Suprapubic skin (tissue), 4 donors: ENCODE measurements at regions not wholly inside any gene's neighbourhood (a gene's known extent, or its start where the extent isn't known, plus 50 kb on each side); places are given as distances from the start of the nearest gene placed in this dataset.

Experiments used
- CTCF ChIP-seq, 2 donors: fragments of 200-600 bp in 1 of 2; fragments of 450-650 bp in 1 of 2; sonication (generic) in 1 of 2; IDR thresholded peaks; one replicate each; pipeline ENCODE4 v1.5.1; 2016 to 2019; ENCODE audit warnings: antibody characterized with exemption in 2 of 2, mild to moderate bottlenecking in 1 of 2, moderate library complexity in 1 of 2
- EP300 ChIP-seq: sonication (generic); formaldehyde crosslinking; IDR thresholded peaks from one replicate; pipeline ENCODE4 v1.6.1; 2017; ENCODE audit warnings: antibody characterized with exemption
- POLR2A ChIP-seq, 2 donors: fragments of 450-650 bp; IDR thresholded peaks; one replicate each; pipeline ENCODE4 v1.6.1; 2017; ENCODE audit warnings: antibody characterized with exemption in 2 of 2, mild to moderate bottlenecking in 2 of 2, moderate library complexity in 2 of 2
- POLR2AphosphoS5 ChIP-seq, 3 donors: sonication (generic); formaldehyde crosslinking; IDR thresholded peaks; one replicate each; pipeline ENCODE4 v1.6.1; 2017; ENCODE audit warnings: antibody characterized with exemption in 3 of 3

- TF ChIP-seq POLR2A (IDR thresholded peaks at IDR 0.05) (no peak), EP300 (no peak), CTCF (IDR thresholded peaks at IDR 0.05) (no peak), POLR2AphosphoS5 (IDR thresholded peaks at IDR 0.05) (no peak)
These were observed 402.3 kb upstream of the POU3F1 start for GRCh38 chr1:38448893-38449292.
